WERI-Rb-1 (cell line): ENCODE measurements at regions not wholly inside any gene's neighbourhood (a gene's known extent, or its start where the extent isn't known, plus 50 kb on each side); places are given as distances from the start of the nearest gene placed in this dataset.

Source experiments
- DNase-seq: peaks from one replicate; pipeline ENCODE4 v3.0.0-alpha.2; 2020
- H3K27ac ChIP-seq: fragments of 250-450 bp; sonication (Bioruptor Pico); 2 replicates; pipeline ENCODE4 v1.5.1; 2020; ENCODE audit warnings: mild to moderate bottlenecking, moderate library complexity
- H3K27me3 ChIP-seq: fragments of 250-450 bp; sonication (Bioruptor Pico); 2 replicates; pipeline ENCODE4 v1.5.1; 2021; ENCODE audit warnings: mild to moderate bottlenecking, low read depth, moderate library complexity; ENCODE audit not compliant: insufficient read depth, severe bottlenecking
- H3K36me3 ChIP-seq: fragments of 250-450 bp; sonication (Bioruptor Pico); 2 replicates; pipeline ENCODE4 v1.5.1; 2020; ENCODE audit warnings: mild to moderate bottlenecking, moderate library complexity
- H3K4me3 ChIP-seq: 2 replicates; pipeline ENCODE4 v1.5.1; 2011; ENCODE audit warnings: low read depth, mild to moderate bottlenecking, control low read depth, low read length
- H3K9me3 ChIP-seq: fragments of 250-450 bp; sonication (Bioruptor Pico); 2 replicates; pipeline ENCODE4 v1.5.1; 2021; ENCODE audit warnings: mild to moderate bottlenecking, moderate library complexity; ENCODE audit not compliant: severe bottlenecking
- TF ChIP-seq, protein P1 (sequence below): IDR thresholded peaks from 2 replicates; pipeline ENCODE4 v1.5.1; 2011; ENCODE audit warnings: low read depth, mild to moderate bottlenecking, control low read depth, inconsistent platforms, low read length

GRCh38 chr3:55197021-55197420, 269.2 kb upstream of the LRTM1 start:
- Histone ChIP-seq H3K9me3 (no peaks in the 10 kb centered on the region), H3K4me3 (no peak overlapping the region), H3K27ac (no peak overlapping the region), H3K27me3 (no peaks in the 10 kb centered on the region), H3K36me3 (no peaks in the 10 kb centered on the region)
- no peak for DNase-seq
- TF ChIP-seq, protein P1, sequence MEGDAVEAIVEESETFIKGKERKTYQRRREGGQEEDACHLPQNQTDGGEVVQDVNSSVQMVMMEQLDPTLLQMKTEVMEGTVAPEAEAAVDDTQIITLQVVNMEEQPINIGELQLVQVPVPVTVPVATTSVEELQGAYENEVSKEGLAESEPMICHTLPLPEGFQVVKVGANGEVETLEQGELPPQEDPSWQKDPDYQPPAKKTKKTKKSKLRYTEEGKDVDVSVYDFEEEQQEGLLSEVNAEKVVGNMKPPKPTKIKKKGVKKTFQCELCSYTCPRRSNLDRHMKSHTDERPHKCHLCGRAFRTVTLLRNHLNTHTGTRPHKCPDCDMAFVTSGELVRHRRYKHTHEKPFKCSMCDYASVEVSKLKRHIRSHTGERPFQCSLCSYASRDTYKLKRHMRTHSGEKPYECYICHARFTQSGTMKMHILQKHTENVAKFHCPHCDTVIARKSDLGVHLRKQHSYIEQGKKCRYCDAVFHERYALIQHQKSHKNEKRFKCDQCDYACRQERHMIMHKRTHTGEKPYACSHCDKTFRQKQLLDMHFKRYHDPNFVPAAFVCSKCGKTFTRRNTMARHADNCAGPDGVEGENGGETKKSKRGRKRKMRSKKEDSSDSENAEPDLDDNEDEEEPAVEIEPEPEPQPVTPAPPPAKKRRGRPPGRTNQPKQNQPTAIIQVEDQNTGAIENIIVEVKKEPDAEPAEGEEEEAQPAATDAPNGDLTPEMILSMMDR, result no peak

- Histone ChIP-seq H3K27me3 (no peaks in the 10 kb centered on the region), H3K4me3 (no peak overlapping the region), H3K9me3 (no peaks in the 10 kb centered on the region), H3K36me3 (no peaks in the 10 kb centered on the region), H3K27ac (no peak overlapping the region)
- DNase-seq, result no peak
- TF ChIP-seq, protein P1, result no peak
Observed at GRCh38 chr3:55196495-55196894, 268.6 kb upstream of the LRTM1 start.

DNA sequence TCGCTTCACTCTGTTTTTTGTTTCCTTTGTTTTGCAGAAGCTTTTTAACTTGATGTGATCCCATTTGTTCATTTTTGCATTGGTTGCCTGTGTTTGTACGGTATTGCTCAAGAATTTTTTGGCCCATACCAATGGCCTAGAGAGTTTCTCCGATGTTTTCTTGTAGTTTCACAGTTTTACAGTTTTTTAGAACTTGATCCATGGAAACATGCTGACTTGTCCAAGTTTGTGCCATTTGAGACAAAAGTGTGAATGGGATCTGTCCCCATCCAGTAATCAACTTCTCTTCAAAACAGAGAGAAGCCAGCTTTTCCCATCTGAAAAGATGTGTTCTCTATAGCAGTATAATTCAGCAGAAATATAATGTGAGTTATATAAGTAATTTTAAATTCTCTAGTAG, 266.5 kb upstream of the LRTM1 start:
- DNase-seq, result no peak
- TF ChIP-seq, protein P1, result no peak
- Histone ChIP-seq H3K27ac (no peak overlapping the region), H3K4me3 (no peak overlapping the region), H3K27me3 (no peaks in the 10 kb centered on the region), H3K36me3 (no peaks in the 10 kb centered on the region), H3K9me3 (no peaks in the 10 kb centered on the region)

GRCh38 chr3:55191911-55192775, 264.3 kb upstream of the LRTM1 start:
- Histone ChIP-seq H3K27ac (no peak overlapping the region), H3K36me3 (no peaks in the 10 kb centered on the region), H3K9me3 (no peaks in the 10 kb centered on the region), H3K27me3 (no peaks in the 10 kb centered on the region), H3K4me3 (no peak overlapping the region)
- TF ChIP-seq, protein P1, result no peak
- no peak for DNase-seq

GRCh38 chr3:55190331-55190730, 262.5 kb upstream of the LRTM1 start:
- no peak for DNase-seq
- no peaks in the 10 kb centered on the region for H3K9me3 ChIP-seq
- no peak overlapping the region for H3K27ac ChIP-seq
- TF ChIP-seq, protein P1, result no peak
- H3K36me3 ChIP-seq, result no peaks in the 10 kb centered on the region
- H3K27me3 ChIP-seq, result no peaks in the 10 kb centered on the region
- no peak overlapping the region for H3K4me3 ChIP-seq

DNA sequence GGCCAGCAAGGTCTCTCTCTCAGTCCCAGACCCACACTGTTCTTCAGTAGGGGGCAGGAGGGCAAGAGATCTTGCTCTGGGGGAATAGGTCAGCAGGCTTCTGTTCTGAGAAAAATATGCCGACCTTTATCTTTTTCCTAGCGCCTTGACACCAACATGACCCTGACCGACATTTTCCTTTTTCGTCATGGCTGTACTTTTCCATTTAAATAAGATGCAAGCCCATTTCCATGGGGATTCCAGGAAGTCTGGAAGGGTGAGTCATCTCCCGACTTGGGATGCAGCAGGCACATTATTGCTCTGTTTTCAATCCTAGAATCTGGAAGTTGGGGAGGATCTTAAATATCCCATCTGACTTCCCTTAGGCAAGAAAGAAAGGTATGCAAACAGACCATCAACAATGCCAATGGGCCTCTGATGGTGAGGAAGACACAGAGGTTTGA, 261.5 kb upstream of the LRTM1 start:
- H3K27ac ChIP-seq, result no peak overlapping the region
- no peaks in the 10 kb centered on the region for H3K27me3 ChIP-seq
- no peaks in the 10 kb centered on the region for H3K9me3 ChIP-seq
- no peak overlapping the region for H3K4me3 ChIP-seq
- no peak for DNase-seq
- H3K36me3 ChIP-seq, result no peaks in the 10 kb centered on the region
- TF ChIP-seq, protein P1, result no peak
